Breast epithelium (tissue), 4 donors: ENCODE measurements at regions not wholly inside any gene's neighbourhood (a gene's known extent, or its start where the extent isn't known, plus 50 kb on each side); places are given as distances from the start of the nearest gene placed in this dataset.

Experiments used
- DNase-seq, 2 donors: peaks; one replicate each; pipeline ENCODE4 v3.0.0-alpha.2; 2019; ENCODE audit warnings: low spot score in 2 of 2
- H3K27ac ChIP-seq, 2 donors: fragments of 200-600 bp; sonication (generic) in 1 of 2; one replicate each; pipeline ENCODE4 v1.5.1; 2016 to 2019; ENCODE audit warnings: mild to moderate bottlenecking in 1 of 2
- H3K27me3 ChIP-seq, 2 donors: fragments of 200-600 bp; sonication (generic) in 1 of 2; one replicate each; pipeline versions ENCODE4 v1.5.1 to v1.6.0; 2017 to 2019; ENCODE audit warnings: control low read depth in 1 of 2, mild to moderate bottlenecking in 1 of 2
- H3K36me3 ChIP-seq: fragments of 200-600 bp; one replicate; pipeline ENCODE4 v1.5.1; 2019
- H3K4me1 ChIP-seq, 2 donors: fragments of 200-600 bp; sonication (generic); one replicate each; pipeline ENCODE4 v1.5.1; 2016 to 2019; ENCODE audit warnings: control low read depth in 1 of 2
- H3K4me3 ChIP-seq, 3 donors: fragments of 200-600 bp; sonication (generic); 1 replicate in 2 of 3; 2 replicates in 1 of 3; pipeline ENCODE4 v1.5.1; 2016 to 2019; ENCODE audit warnings: mild to moderate bottlenecking in 3 of 3, moderate library complexity in 2 of 3
- H3K9me3 ChIP-seq, 2 donors: fragments of 200-600 bp; sonication (generic) in 1 of 2; one replicate each; pipeline ENCODE4 v1.5.1; 2016 to 2019; ENCODE audit warnings: control low read depth in 1 of 2
- POLR2A ChIP-seq: fragments of 450-650 bp; IDR thresholded peaks from one replicate; pipeline ENCODE4 v1.6.1; 2016; ENCODE audit warnings: antibody characterized with exemption, mild to moderate bottlenecking, moderate library complexity
- POLR2AphosphoS5 ChIP-seq, 3 donors: sonication (generic); formaldehyde crosslinking; IDR thresholded peaks; one replicate each; pipeline ENCODE4 v1.6.1; 2017; ENCODE audit warnings: antibody characterized with exemption in 3 of 3
- intact Hi-C: fragments of 100-400 bp; cut with DNase I; formaldehyde crosslinking; loops from one replicate; pipeline ENCODE4 v1.15.1; 2023; ENCODE audit warnings: low total_unique reads
- TF ChIP-seq, protein P1 (sequence below), 3 donors: fragments of 450-650 bp; IDR thresholded peaks; one replicate each; pipeline ENCODE4 v1.5.1; 2016 to 2017; ENCODE audit warnings: antibody characterized with exemption in 3 of 3, mild to moderate bottlenecking in 3 of 3, moderate library complexity in 3 of 3

GRCh38 chr1:87812871-87813577, 484.3 kb downstream of the LMO4 start:
- Histone ChIP-seq H3K27ac (no peak overlapping the region), H3K4me3 (no peak overlapping the region), H3K27me3 (no peaks in the 10 kb centered on the region), H3K4me1 (no peaks in the 10 kb centered on the region), H3K9me3 (no peaks in the 10 kb centered on the region), H3K36me3 (no peaks in the 10 kb centered on the region)
- DNase-seq: no peak
- intact Hi-C loops: no loop called here
- TF ChIP-seq POLR2AphosphoS5 (IDR thresholded peaks at IDR 0.05) (no peak), POLR2A (no peak)
- TF ChIP-seq, protein P1, sequence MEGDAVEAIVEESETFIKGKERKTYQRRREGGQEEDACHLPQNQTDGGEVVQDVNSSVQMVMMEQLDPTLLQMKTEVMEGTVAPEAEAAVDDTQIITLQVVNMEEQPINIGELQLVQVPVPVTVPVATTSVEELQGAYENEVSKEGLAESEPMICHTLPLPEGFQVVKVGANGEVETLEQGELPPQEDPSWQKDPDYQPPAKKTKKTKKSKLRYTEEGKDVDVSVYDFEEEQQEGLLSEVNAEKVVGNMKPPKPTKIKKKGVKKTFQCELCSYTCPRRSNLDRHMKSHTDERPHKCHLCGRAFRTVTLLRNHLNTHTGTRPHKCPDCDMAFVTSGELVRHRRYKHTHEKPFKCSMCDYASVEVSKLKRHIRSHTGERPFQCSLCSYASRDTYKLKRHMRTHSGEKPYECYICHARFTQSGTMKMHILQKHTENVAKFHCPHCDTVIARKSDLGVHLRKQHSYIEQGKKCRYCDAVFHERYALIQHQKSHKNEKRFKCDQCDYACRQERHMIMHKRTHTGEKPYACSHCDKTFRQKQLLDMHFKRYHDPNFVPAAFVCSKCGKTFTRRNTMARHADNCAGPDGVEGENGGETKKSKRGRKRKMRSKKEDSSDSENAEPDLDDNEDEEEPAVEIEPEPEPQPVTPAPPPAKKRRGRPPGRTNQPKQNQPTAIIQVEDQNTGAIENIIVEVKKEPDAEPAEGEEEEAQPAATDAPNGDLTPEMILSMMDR (IDR thresholded peaks at IDR 0.05): no peak

DNA sequence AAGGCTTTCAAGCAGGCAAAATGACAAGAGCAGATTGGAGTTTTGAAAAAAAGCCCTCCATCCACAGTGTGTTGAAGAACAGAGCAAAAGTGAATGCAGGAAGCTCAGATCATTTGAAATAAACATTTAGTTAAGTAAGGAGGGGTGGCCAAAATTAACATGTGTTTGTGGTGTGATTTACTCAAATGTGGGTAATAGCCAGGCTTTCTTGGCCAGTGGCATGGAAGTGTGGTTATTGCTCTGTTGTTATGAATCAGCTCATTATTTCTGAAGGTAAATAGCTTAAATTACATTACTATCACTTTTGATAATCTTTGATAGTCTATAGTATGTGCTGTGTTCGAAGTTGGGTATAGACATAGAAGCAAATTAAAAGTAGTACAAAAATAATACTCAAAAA, 485.9 kb downstream of the LMO4 start:
- Histone ChIP-seq H3K36me3 (no peaks in the 10 kb centered on the region), H3K4me1 (no peaks in the 10 kb centered on the region), H3K27ac (no peak overlapping the region), H3K9me3 (no peaks in the 10 kb centered on the region), H3K27me3 (no peaks in the 10 kb centered on the region), H3K4me3 (no peak overlapping the region)
- TF ChIP-seq POLR2A: no peak
- TF ChIP-seq POLR2AphosphoS5 (IDR thresholded peaks at IDR 0.05): no peak
- TF ChIP-seq, protein P1 (IDR thresholded peaks at IDR 0.05): no peak
- DNase-seq: no peak
- intact Hi-C loops: no loop called here

DNA sequence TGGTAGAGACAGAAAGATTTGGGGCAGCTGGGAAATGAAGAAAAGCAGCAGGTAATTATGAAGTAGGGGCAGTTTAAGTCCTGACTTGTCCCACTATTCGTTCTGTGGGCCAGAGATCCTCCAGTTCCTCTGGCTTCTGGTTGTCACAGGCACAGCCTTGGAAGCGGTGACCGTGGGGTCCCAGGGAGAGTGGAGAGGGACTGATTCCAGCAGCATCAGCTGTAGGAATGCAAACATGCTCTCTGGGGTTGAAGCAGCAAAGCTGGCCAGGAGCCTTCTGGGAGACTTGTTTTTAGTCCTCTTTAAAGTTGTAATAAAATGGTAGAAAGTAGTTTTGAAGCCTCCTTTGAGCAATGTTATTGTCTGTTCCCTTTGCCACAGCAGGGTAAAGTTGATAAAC, 488.0 kb downstream of the LMO4 start:
- H3K4me3 ChIP-seq: no peak overlapping the region
- H3K36me3 ChIP-seq: no peaks in the 10 kb centered on the region
- intact Hi-C loops: no loop called here
- no peaks in the 10 kb centered on the region for H3K27me3 ChIP-seq
- TF ChIP-seq, protein P1 (IDR thresholded peaks at IDR 0.05): no peak
- TF ChIP-seq POLR2A (no peak), POLR2AphosphoS5 (IDR thresholded peaks at IDR 0.05) (no peak)
- DNase-seq: no peak
- no peak overlapping the region for H3K27ac ChIP-seq
- no peaks in the 10 kb centered on the region for H3K9me3 ChIP-seq
- H3K4me1 ChIP-seq: no peaks in the 10 kb centered on the region

DNA sequence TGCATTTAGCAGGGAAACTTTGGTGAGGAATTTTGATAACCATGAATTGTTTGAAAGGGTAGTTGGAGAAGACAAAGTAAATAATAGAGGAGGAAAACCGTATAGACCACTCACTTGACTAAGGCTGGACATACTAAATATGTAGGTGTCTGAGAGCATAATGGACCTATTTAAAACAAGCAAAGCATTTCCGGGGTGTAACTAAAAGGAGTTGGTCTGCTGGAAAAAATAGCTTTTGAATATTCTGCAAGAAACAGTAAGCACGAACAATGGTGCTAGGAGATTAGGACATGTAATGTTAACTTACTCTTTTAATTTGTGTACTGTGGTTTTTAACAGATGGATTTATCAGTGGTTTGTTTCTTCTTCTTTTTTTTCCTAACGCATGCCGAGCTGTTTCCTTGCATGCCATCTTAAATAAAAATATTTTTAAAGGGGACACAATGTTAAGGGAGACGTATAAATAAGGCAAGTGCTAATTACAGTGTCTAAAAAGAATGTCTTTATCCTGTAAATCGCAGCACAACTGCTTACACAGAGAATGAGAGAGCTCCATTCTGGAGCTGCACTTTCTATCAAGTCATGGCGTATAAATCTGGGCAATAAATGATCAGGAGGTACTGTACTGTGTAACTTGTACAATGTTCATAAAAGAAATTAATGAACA, 492.1 kb downstream of the LMO4 start:
- Histone ChIP-seq H3K27me3 (no peaks in the 10 kb centered on the region), H3K4me1 (no peaks in the 10 kb centered on the region), H3K4me3 (no peak overlapping the region), H3K27ac (no peak overlapping the region), H3K36me3 (no peaks in the 10 kb centered on the region), H3K9me3 (no peaks in the 10 kb centered on the region)
- TF ChIP-seq POLR2A (no peak), POLR2AphosphoS5 (IDR thresholded peaks at IDR 0.05) (no peak)
- TF ChIP-seq, protein P1 (IDR thresholded peaks at IDR 0.05): no peak
- intact Hi-C loops: no loop called here
- DNase-seq: no peak

GRCh38 chr1:87821335-87821697, 492.6 kb downstream of the LMO4 start:
- H3K9me3 ChIP-seq: no peaks in the 10 kb centered on the region
- no peaks in the 10 kb centered on the region for H3K36me3 ChIP-seq
- no peak for DNase-seq
- H3K27me3 ChIP-seq: no peaks in the 10 kb centered on the region
- H3K27ac ChIP-seq: no peak overlapping the region
- TF ChIP-seq POLR2A (no peak), POLR2AphosphoS5 (IDR thresholded peaks at IDR 0.05) (no peak)
- TF ChIP-seq, protein P1 (IDR thresholded peaks at IDR 0.05): no peak
- no peaks in the 10 kb centered on the region for H3K4me1 ChIP-seq
- no peak overlapping the region for H3K4me3 ChIP-seq
- intact Hi-C loops: no loop called here
